Osteoblast (primary cell): ENCODE measurements at regions not wholly inside any gene's neighbourhood (a gene's known extent, or its start where the extent isn't known, plus 50 kb on each side); places are given as distances from the start of the nearest gene placed in this dataset.
"Not testable (repeated sequence)": the region's sequence is repeated elsewhere in the genome, so short reads cannot be mapped to it uniquely, and the experiment has no call there.

Experiments used
- DNase-seq: peaks from one replicate; pipeline ENCODE4 v3.0.0; 2011; ENCODE audit warnings: low spot score, mixed read lengths; ENCODE audit not compliant: insufficient read length; ENCODE audit errors: missing footprints
- H2AFZ ChIP-seq: 2 replicates; pipeline ENCODE4 v1.6.0; 2011; ENCODE audit warnings: mild to moderate bottlenecking, low read length
- H3K27ac ChIP-seq: 2 replicates; pipeline ENCODE4 v1.5.1; 2011; ENCODE audit warnings: mild to moderate bottlenecking, low read depth, low read length, moderate library complexity
- H3K27me3 ChIP-seq: 2 replicates; pipeline ENCODE4 v1.6.0; 2012; ENCODE audit warnings: mild to moderate bottlenecking, control low read depth, inconsistent platforms, low read length, moderate library complexity; ENCODE audit not compliant: insufficient read depth
- H3K36me3 ChIP-seq: 2 replicates; pipeline ENCODE4 v1.5.1; 2011; ENCODE audit warnings: mild to moderate bottlenecking, low read length, control low read depth, moderate library complexity; ENCODE audit not compliant: insufficient read depth
- H3K4me1 ChIP-seq: 2 replicates; pipeline ENCODE4 v1.5.1; 2011; ENCODE audit warnings: mild to moderate bottlenecking, low read length, control low read depth, moderate library complexity; ENCODE audit not compliant: insufficient read depth
- H3K4me2 ChIP-seq: 2 replicates; pipeline ENCODE4 v1.6.0; 2011; ENCODE audit warnings: mild to moderate bottlenecking, low read length; ENCODE audit not compliant: insufficient read depth
- H3K4me3 ChIP-seq: fragments of 200-600 bp; sonication (generic); 3 replicates; pipeline ENCODE4 v1.5.1; 2012; ENCODE audit warnings: mild to moderate bottlenecking, low read length, inconsistent platforms; ENCODE audit not compliant: insufficient read depth
- H3K79me2 ChIP-seq: 2 replicates; pipeline ENCODE4 v1.6.0; 2012; ENCODE audit warnings: mild to moderate bottlenecking, low read length, control low read depth, inconsistent platforms; ENCODE audit not compliant: insufficient read depth
- H3K9me3 ChIP-seq: 2 replicates; pipeline ENCODE4 v1.5.1; 2011; ENCODE audit warnings: low read depth, low read length, control low read depth
- H4K20me1 ChIP-seq: 2 replicates; pipeline ENCODE4 v1.6.0; 2012; ENCODE audit warnings: mild to moderate bottlenecking, low read length, control low read depth; ENCODE audit not compliant: insufficient read depth
- CTCF ChIP-seq: IDR thresholded peaks from 2 replicates; pipeline ENCODE4 v1.5.1; 2011; ENCODE audit warnings: mild to moderate bottlenecking, low read depth, low read length, moderate library complexity; ENCODE audit errors: extremely low read depth

DNA sequence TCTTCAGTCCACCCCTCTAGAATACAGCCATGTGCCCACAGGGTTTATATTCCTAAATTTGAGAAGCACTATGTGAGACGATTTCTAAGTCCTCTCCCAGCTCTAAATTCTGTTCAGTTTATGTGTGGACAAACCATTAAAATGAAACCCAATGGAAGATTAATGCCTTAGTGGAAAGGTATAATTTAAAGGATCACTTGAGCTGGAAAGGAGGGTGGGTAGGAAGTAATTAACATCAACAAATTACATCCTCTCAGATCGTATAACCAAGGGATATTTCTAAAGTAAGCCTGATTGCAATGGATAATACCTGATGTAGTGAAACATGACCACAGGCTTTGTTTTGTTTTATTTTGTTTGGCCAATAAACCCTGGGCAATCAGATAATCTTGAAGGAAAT is 511.0 kb upstream of the COBL start:
- H3K4me1 ChIP-seq, result no peaks in the 10 kb centered on the region
- H3K36me3 ChIP-seq, result no peaks in the 10 kb centered on the region
- H3K27me3 ChIP-seq, result no peaks in the 10 kb centered on the region
- H3K4me2 ChIP-seq, result no peak overlapping the region
- H3K9me3 ChIP-seq, result no peaks in the 10 kb centered on the region
- H3K27ac ChIP-seq, result no peak overlapping the region
- no peak for DNase-seq
- no peaks in the 10 kb centered on the region for H4K20me1 ChIP-seq
- H2AFZ ChIP-seq, result no peak overlapping the region
- no peaks in the 10 kb centered on the region for H3K79me2 ChIP-seq
- no peak for TF ChIP-seq CTCF
- no peak overlapping the region for H3K4me3 ChIP-seq

DNA sequence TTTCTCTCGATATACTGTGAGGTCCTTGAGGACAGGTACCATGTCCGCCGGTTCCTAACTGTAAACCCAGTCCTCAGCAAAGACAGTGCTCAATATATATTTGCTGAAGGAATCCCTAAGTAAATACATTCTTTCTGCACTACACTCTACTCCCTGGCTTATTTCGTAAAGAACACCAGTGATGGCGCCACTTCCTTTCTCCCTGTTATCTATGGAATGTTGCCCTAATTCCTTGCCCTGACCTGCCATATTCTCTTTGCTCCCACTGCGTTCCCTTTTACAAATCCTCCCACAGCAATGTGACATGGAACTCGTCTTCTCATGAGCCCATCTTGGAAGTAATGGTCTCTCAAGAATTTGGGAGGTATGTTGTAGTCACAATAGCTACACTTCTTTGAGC is 507.4 kb upstream of the COBL start:
- Histone ChIP-seq H3K79me2 (no peaks in the 10 kb centered on the region), H3K4me2 (no peak overlapping the region), H3K27ac (no peak overlapping the region), H3K27me3 (no peaks in the 10 kb centered on the region), H3K36me3 (no peaks in the 10 kb centered on the region), H3K4me1 (no peaks in the 10 kb centered on the region), H3K4me3 (no peak overlapping the region), H4K20me1 (no peaks in the 10 kb centered on the region), H2AFZ (no peak overlapping the region), H3K9me3 (no peaks in the 10 kb centered on the region)
- TF ChIP-seq CTCF, result no peak
- DNase-seq, result no peak

- Histone ChIP-seq H3K9me3 (no peaks in the 10 kb centered on the region), H2AFZ (no peak overlapping the region), H3K27ac (no peak overlapping the region), H4K20me1 (no peaks in the 10 kb centered on the region), H3K4me2 (no peak overlapping the region), H3K4me1 (no peaks in the 10 kb centered on the region), H3K79me2 (no peaks in the 10 kb centered on the region), H3K4me3 (no peak overlapping the region), H3K27me3 (no peaks in the 10 kb centered on the region), H3K36me3 (no peaks in the 10 kb centered on the region)
- no peak for TF ChIP-seq CTCF
- DNase-seq, result no peak
These were observed 506.8 kb upstream of the COBL start for GRCh38 chr7:51823437-51823836.

DNA sequence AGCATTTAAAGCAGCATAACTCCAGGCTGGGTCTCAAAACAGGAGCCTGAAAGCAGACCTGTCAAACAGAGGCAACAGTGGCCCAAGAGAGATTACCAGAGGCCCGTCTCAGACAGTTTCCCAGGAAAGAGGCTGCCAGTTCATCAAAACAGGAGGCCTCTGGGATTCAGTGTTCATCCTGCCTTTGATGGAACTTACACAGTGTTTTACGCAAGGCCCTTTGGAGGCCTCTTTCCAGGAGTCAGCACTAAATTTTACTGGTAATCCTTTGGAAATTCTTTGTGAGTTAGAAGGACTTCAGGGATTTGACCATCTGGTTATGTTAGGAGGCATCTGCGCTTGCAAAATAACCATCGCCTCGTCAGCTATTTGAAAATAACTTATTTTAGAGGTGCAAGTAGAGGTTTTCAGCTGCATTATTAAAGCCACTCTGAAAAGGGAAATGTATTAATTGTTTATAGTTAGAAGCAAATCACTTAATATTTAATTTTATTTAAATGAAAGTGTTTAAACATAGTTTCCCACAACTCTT is 501.2 kb upstream of the COBL start:
- H3K27me3 ChIP-seq, result no peaks in the 10 kb centered on the region
- H3K9me3 ChIP-seq, result no peaks in the 10 kb centered on the region
- no peaks in the 10 kb centered on the region for H4K20me1 ChIP-seq
- H3K36me3 ChIP-seq, result no peaks in the 10 kb centered on the region
- H2AFZ ChIP-seq, result no peak overlapping the region
- H3K27ac ChIP-seq, result no peak overlapping the region
- H3K4me3 ChIP-seq, result no peak overlapping the region
- no peak for DNase-seq
- H3K79me2 ChIP-seq, result no peaks in the 10 kb centered on the region
- H3K4me1 ChIP-seq, result no peaks in the 10 kb centered on the region
- H3K4me2 ChIP-seq, result no peak overlapping the region
- no peak for TF ChIP-seq CTCF

- H4K20me1 ChIP-seq, H3K27me3 ChIP-seq, DNase-seq, H3K9me3 ChIP-seq, H2AFZ ChIP-seq, H3K4me2 ChIP-seq, H3K4me1 ChIP-seq, H3K27ac ChIP-seq, H3K79me2 ChIP-seq, H3K36me3 ChIP-seq, H3K4me3 ChIP-seq: not testable (repeated sequence)
These were observed 489.3 kb upstream of the COBL start for GRCh38 chr7:51805783-51806431.
